Karpas-422 (cell line): ENCODE measurements at regions not wholly inside any gene's neighbourhood (a gene's known extent, or its start where the extent isn't known, plus 50 kb on each side); places are given as distances from the start of the nearest gene placed in this dataset.

Experiments
- DNase-seq: peaks from one replicate; pipeline ENCODE4 v3.0.0-alpha.2; 2015
- H2AFZ ChIP-seq: fragments of 200-600 bp; sonication (generic); 2 replicates; pipeline ENCODE4 v1.6.1; 2014; ENCODE audit warnings: antibody characterized with exemption, low read length, mixed read lengths
- H3K27ac ChIP-seq: fragments of 200-600 bp; sonication (generic); 2 replicates; pipeline ENCODE4 v1.5.1; 2014; ENCODE audit warnings: mild to moderate bottlenecking, low read length, moderate library complexity
- H3K27me3 ChIP-seq: fragments of 200-600 bp; sonication (generic); 2 replicates; pipeline ENCODE4 v1.6.1; 2014; ENCODE audit warnings: low read length, mixed read lengths
- H3K36me3 ChIP-seq: fragments of 200-600 bp; sonication (generic); 2 replicates; pipeline ENCODE4 v1.6.1; 2014; ENCODE audit warnings: low read length, mixed read lengths; ENCODE audit not compliant: insufficient read depth
- H3K4me1 ChIP-seq: fragments of 200-600 bp; sonication (generic); 2 replicates; pipeline ENCODE4 v1.6.1; 2014; ENCODE audit warnings: mild to moderate bottlenecking, low read length, mixed read lengths
- H3K4me2 ChIP-seq: fragments of 200-600 bp; sonication (generic); 2 replicates; pipeline ENCODE4 v1.6.1; 2014; ENCODE audit warnings: low read length, low read depth, mild to moderate bottlenecking; ENCODE audit not compliant: poor library complexity, severe bottlenecking
- H3K4me3 ChIP-seq: fragments of 200-600 bp; sonication (generic); 2 replicates; pipeline ENCODE4 v1.5.1; 2014; ENCODE audit warnings: mild to moderate bottlenecking, antibody characterized with exemption, low read length, mixed read lengths
- H3K79me2 ChIP-seq: fragments of 200-600 bp; sonication (generic); 2 replicates; pipeline ENCODE4 v1.6.1; 2014; ENCODE audit warnings: mild to moderate bottlenecking, low read length, mixed read lengths
- H3K9ac ChIP-seq: fragments of 200-600 bp; sonication (generic); 2 replicates; pipeline ENCODE4 v1.6.0; 2014; ENCODE audit warnings: low read length
- H3K9me2 ChIP-seq: fragments of 200-600 bp; sonication (generic), shearing (Covaris generic); replicated peaks from 2 replicates; pipeline ENCODE4 v1.6.0; 2014; ENCODE audit warnings: mild to moderate bottlenecking, low read length, moderate library complexity; ENCODE audit not compliant: insufficient read depth
- H3K9me3 ChIP-seq: fragments of 300-700, 200-600 bp; sonication (generic); 2 replicates; pipeline ENCODE4 v1.6.1; 2014; ENCODE audit warnings: low read length, mixed read lengths
- H4K20me1 ChIP-seq: fragments of 200-600 bp; sonication (generic); 2 replicates; pipeline ENCODE4 v1.6.1; 2014; ENCODE audit warnings: mild to moderate bottlenecking, antibody characterized with exemption, low read length, low read depth; ENCODE audit not compliant: insufficient read depth

- H3K4me1 ChIP-seq: no peaks in the 10 kb centered on the region
- H3K27me3 ChIP-seq: no peaks in the 10 kb centered on the region
- no peak overlapping the region for H2AFZ ChIP-seq
- no peak overlapping the region for H3K27ac ChIP-seq
- no peaks in the 10 kb centered on the region for H4K20me1 ChIP-seq
- H3K9me3 ChIP-seq: 0 out of 2 replicates have a peak, but pooled peaks cover 8% of the 10 kb centered on the region
- no peak for DNase-seq
- no peak overlapping the region for H3K9ac ChIP-seq
- H3K4me3 ChIP-seq: no peak overlapping the region
- H3K9me2 ChIP-seq: no peaks in the 10 kb centered on the region
- no peak overlapping the region for H3K4me2 ChIP-seq
- no peaks in the 10 kb centered on the region for H3K79me2 ChIP-seq
- H3K36me3 ChIP-seq: no peaks in the 10 kb centered on the region
Observed at GRCh38 chr14:48849741-48850322, 736.3 kb downstream of the RPS29 start.

DNA sequence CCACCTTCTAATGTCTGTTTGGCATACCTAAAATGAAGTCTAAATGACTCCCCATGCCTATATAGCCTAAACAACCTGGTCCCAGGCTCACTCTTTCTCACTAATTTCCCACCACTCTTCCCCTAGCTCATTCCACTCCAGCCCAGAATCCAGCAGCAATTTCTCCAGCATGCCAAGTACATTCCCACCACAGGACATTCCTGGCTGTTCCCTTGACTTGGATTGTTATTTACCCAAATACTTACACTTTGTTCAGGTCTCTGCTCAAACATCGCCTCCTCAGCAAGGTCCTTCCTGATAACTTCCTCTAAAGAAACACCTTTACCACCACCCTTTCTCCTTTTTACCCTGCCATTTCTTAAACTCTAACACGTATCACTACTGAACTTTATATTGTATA is 743.4 kb downstream of the RPS29 start:
- no peaks in the 10 kb centered on the region for H3K27me3 ChIP-seq
- H3K9me3 ChIP-seq: peaks cover 18% of the 10 kb centered on the region; the same call in 1 of the 2 replicates
- no peaks in the 10 kb centered on the region for H3K36me3 ChIP-seq
- no peak overlapping the region for H3K4me2 ChIP-seq
- H3K4me1 ChIP-seq: no peaks in the 10 kb centered on the region
- no peak overlapping the region for H3K9ac ChIP-seq
- no peak for DNase-seq
- H4K20me1 ChIP-seq: no peaks in the 10 kb centered on the region
- H3K27ac ChIP-seq: no peak overlapping the region
- no peak overlapping the region for H3K4me3 ChIP-seq
- no peak overlapping the region for H2AFZ ChIP-seq
- no peaks in the 10 kb centered on the region for H3K79me2 ChIP-seq
- H3K9me2 ChIP-seq: no peaks in the 10 kb centered on the region

DNA sequence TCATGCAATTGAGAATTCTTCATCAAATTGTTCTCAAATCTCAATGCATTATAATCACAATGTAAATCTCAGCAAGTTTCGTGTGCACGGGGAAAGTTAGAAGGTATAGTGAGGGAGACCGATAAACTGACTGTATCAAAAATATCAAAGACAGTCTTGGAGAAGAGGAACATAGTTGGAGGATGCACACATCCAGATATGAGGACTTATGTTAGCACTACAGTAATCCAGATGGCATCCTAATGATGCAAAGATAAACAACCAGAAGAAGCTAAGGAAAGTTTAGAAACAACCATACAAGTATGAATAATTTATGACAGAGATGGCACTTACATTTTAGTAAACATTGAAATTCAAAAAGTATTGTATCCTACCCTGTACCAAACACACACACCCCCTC is 760.1 kb downstream of the RPS29 start:
- H3K9me3 ChIP-seq: peaks cover 16% of the 10 kb centered on the region
- H3K4me2 ChIP-seq: no peak overlapping the region
- H3K27ac ChIP-seq: no peak overlapping the region
- no peaks in the 10 kb centered on the region for H3K36me3 ChIP-seq
- no peaks in the 10 kb centered on the region for H4K20me1 ChIP-seq
- no peak overlapping the region for H3K4me3 ChIP-seq
- H3K79me2 ChIP-seq: no peaks in the 10 kb centered on the region
- no peaks in the 10 kb centered on the region for H3K9me2 ChIP-seq
- H3K27me3 ChIP-seq: no peaks in the 10 kb centered on the region
- H3K9ac ChIP-seq: no peak overlapping the region
- DNase-seq: no peak
- no peaks in the 10 kb centered on the region for H3K4me1 ChIP-seq
- H2AFZ ChIP-seq: no peak overlapping the region

DNA sequence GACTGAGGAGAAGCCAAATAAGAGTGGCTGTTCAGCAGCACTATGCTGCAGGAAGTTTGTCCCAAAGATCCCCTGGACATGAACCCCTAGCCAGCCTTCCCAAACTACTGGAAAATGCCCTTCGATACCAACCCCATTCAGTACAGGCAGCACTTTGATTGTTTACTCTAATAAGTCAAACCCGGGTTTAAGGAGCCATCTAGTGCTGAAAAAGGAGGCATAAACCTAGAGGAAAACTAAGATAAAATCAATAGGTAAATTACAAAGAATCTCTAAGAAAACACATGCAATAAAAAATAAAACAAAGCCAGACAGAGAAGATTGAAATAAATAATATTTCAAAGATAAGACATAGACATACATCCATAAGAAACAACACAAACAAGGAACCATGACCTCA is 771.6 kb downstream of the RPS29 start:
- no peak overlapping the region for H3K9ac ChIP-seq
- no peaks in the 10 kb centered on the region for H3K79me2 ChIP-seq
- H4K20me1 ChIP-seq: no peaks in the 10 kb centered on the region
- H2AFZ ChIP-seq: no peak overlapping the region
- H3K36me3 ChIP-seq: no peaks in the 10 kb centered on the region
- H3K9me2 ChIP-seq: no peaks in the 10 kb centered on the region
- DNase-seq: no peak
- peaks cover 17% of the 10 kb centered on the region; the same call in 1 of the 2 replicates for H3K9me3 ChIP-seq
- H3K4me2 ChIP-seq: no peak overlapping the region
- H3K4me3 ChIP-seq: no peak overlapping the region
- no peak overlapping the region for H3K27ac ChIP-seq
- 0 out of 2 replicates have a peak, but pooled peaks cover 3% of the 10 kb centered on the region for H3K27me3 ChIP-seq
- H3K4me1 ChIP-seq: peaks cover 5% of the 10 kb centered on the region; the same call in 1 of the 2 replicates

GRCh38 chr14:48805315-48805714 is 780.9 kb downstream of the RPS29 start:
- no peaks in the 10 kb centered on the region for H4K20me1 ChIP-seq
- no peak for DNase-seq
- H3K9me2 ChIP-seq: no peaks in the 10 kb centered on the region
- H3K27me3 ChIP-seq: no peaks in the 10 kb centered on the region
- H3K9ac ChIP-seq: no peak overlapping the region
- H3K4me2 ChIP-seq: no peak overlapping the region
- H3K4me3 ChIP-seq: no peak overlapping the region
- peaks cover 9% of the 10 kb centered on the region for H3K9me3 ChIP-seq
- H3K79me2 ChIP-seq: no peaks in the 10 kb centered on the region
- H2AFZ ChIP-seq: no peak overlapping the region
- no peaks in the 10 kb centered on the region for H3K4me1 ChIP-seq
- H3K36me3 ChIP-seq: no peaks in the 10 kb centered on the region
- no peak overlapping the region for H3K27ac ChIP-seq

DNA sequence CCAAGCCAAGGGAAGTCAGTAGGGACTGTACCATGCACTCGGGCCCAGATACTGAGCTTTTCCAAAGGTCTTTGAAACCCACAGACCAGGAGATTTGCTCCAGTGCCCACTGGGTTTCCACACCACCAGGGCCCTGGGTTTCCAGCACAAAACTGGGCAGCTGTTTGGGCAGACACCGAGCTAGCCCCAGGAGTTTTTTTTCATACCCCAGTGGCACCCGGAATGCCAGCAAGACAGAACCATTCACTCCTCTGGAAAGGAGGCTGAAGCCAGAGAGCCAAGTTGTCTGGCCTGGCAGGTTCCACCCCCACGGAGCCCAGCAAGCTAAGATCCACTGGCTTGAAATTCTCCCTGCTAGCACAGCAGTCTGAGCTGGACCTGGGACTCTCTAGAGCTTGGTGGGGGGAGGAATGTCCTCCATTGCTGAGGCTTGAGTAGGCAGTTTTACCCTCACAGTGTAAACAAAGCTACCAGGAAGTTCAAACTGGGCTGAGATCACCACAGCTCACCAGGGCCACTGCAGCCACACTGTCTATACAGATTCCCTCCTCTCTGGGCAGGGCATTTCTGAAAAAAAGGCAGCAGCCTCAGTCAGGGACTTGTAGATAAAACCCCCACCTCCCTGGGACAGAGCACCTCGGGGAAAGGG is 793.7 kb downstream of the RPS29 start:
- DNase-seq: no peak
- Histone ChIP-seq H3K79me2 (no peaks in the 10 kb centered on the region), H3K27me3 (no peaks in the 10 kb centered on the region), H3K9me3 (peaks cover 12% of the 10 kb centered on the region; the same call in 1 of the 2 replicates), H3K27ac (no peak overlapping the region), H3K4me1 (no peaks in the 10 kb centered on the region), H3K36me3 (no peaks in the 10 kb centered on the region), H3K9me2 (no peaks in the 10 kb centered on the region), H4K20me1 (no peaks in the 10 kb centered on the region), H3K4me2 (no peak overlapping the region), H2AFZ (no peak overlapping the region), H3K9ac (no peak overlapping the region), H3K4me3 (no peak overlapping the region)

- no peaks in the 10 kb centered on the region for H3K9me2 ChIP-seq
- peaks cover 16% of the 10 kb centered on the region; the same call in 1 of the 2 replicates for H3K9me3 ChIP-seq
- no peak overlapping the region for H3K27ac ChIP-seq
- H4K20me1 ChIP-seq: no peaks in the 10 kb centered on the region
- H2AFZ ChIP-seq: no peak overlapping the region
- H3K9ac ChIP-seq: no peak overlapping the region
- H3K79me2 ChIP-seq: no peaks in the 10 kb centered on the region
- H3K27me3 ChIP-seq: no peaks in the 10 kb centered on the region
- H3K4me2 ChIP-seq: no peak overlapping the region
- DNase-seq: no peak
- no peak overlapping the region for H3K4me3 ChIP-seq
- no peaks in the 10 kb centered on the region for H3K36me3 ChIP-seq
- H3K4me1 ChIP-seq: no peaks in the 10 kb centered on the region
Observed at GRCh38 chr14:48788771-48789170, 797.4 kb downstream of the RPS29 start.

GRCh38 chr14:48786498-48786897 is 799.7 kb downstream of the RPS29 start:
- no peaks in the 10 kb centered on the region for H3K27me3 ChIP-seq
- no peak for DNase-seq
- H3K9me3 ChIP-seq: peaks cover 16% of the 10 kb centered on the region; the same call in 1 of the 2 replicates
- no peak overlapping the region for H2AFZ ChIP-seq
- no peak overlapping the region for H3K27ac ChIP-seq
- H3K4me3 ChIP-seq: no peak overlapping the region
- no peaks in the 10 kb centered on the region for H4K20me1 ChIP-seq
- H3K9ac ChIP-seq: no peak overlapping the region
- H3K4me1 ChIP-seq: no peaks in the 10 kb centered on the region
- H3K36me3 ChIP-seq: no peaks in the 10 kb centered on the region
- H3K79me2 ChIP-seq: no peaks in the 10 kb centered on the region
- H3K9me2 ChIP-seq: no peaks in the 10 kb centered on the region
- H3K4me2 ChIP-seq: no peak overlapping the region
